HG03135 (cell line): ENCODE measurements at regions not wholly inside any gene's neighbourhood (a gene's known extent, or its start where the extent isn't known, plus 50 kb on each side); places are given as distances from the start of the nearest gene placed in this dataset.
"Not testable (repeated sequence)": the region's sequence is repeated elsewhere in the genome, so short reads cannot be mapped to it uniquely, and the experiment has no call there.

Experiments
- ATAC-seq: cut with Tn5 transposase; IDR thresholded peaks from one replicate; pipeline ENCODE4 v1.9.1; 2021; ENCODE audit warnings: mild to moderate bottlenecking, moderate library complexity; ENCODE audit not compliant: unreplicated experiment

DNA sequence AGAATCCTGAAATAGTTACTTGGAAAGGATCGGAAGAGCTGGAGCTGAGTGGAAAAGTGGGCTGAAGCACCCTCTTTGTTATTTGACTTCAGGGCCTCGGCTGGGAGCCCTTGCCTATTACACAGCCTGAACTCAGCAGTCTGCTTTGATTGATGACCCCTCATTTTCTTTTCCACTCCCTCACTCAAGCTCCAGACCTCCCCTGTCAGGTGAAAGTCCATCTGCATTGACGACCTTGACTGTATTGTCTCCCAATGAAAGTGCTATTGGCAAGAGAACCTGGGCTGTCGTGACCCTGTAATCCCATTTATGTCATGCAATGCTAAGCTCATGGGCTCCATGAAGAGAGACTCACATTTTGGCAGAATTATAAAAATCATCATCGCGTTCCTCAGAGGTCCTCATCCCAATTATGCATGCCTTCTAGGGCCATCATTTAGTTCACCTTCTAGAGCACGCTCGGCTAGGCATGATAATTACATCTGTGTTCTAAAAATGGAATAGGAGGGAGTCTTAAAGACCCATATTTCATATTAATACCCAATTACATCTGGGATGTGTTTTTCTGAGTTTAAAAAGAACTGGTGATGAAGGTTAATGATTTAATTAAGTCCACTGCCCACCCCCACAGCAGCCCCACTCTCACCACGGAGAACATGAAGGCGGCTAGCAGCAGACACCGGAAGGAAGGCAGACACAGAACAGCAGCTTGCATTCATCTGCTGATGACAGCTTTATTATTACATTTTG, 472.5 kb downstream of the PID1 start:
- ATAC-seq, result no peak

DNA sequence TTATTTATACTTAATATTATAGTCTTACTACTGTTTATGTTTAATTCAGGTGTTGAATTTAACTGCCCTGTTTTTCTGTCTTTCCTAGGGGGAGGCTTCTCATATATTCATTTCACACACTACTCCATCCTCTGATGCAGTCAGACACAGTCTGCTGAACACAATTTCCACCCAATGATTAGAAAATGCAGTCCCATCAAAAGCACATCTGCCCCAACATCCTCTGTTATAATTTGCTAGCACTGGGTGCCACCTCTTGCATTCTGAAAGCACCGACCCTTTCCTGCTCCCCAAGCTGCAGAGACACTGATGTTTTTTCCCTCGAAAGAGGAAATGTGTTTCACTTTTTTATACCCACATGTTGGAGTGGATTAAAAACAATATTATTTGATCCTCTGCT, 474.7 kb downstream of the PID1 start:
- ATAC-seq, result no peak

DNA sequence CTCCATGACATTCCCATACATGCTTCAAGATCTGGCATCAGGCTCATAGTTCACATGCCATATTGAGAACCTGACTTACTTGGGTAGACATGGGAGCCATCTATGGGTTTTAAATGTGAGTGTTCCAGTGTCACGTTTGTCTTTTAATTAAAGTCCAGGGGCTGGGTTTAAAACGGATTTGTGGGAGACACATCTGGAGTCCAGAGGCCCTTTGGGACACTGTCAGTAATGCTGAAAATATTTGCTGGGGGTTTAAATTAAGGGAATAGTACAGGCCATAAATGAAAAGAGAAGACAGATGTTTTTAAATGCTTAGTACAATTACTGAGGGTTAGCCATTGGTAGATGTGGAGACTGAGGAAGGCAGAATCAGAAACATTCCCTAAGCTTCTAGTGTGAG, 478.0 kb downstream of the PID1 start:
- no peak for ATAC-seq

DNA sequence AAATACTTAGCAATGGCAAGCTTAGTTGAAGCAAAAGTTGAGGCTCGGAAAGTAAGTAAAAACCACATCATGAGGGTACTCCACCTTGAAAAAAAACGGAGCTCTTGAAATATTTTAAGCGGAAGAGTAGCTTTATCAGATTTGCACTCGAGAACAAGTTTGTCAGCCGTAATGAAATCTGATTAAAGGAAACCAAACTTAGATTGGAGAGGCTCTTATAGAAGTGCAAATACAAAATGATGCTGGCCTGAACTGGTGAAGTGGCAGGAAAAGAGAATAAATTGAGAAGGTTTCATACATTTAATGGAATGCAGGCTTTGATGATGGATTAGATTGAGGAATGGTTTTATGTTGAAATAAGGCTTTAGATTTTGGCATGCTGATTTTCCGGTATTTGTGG, 484.2 kb downstream of the PID1 start:
- no peak for ATAC-seq

DNA sequence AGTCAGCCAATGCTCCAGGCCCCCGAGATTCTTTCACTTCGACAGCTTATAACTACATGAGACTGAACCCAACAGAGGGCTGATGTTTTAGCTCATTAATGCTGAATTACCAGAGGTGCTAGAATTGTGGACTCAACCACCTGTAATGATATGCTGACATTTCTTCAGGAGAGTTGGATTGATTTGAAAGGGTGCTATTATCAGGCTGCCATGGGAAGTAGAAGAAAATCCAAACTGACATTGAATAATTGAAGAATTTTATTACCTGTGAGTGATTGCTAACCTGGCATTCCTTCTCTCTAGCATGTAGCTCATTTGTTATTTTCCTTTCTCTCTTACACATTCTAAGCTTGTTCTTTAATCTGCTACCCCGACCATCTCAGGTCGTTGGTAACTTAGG, 488.8 kb downstream of the PID1 start:
- no peak for ATAC-seq

DNA sequence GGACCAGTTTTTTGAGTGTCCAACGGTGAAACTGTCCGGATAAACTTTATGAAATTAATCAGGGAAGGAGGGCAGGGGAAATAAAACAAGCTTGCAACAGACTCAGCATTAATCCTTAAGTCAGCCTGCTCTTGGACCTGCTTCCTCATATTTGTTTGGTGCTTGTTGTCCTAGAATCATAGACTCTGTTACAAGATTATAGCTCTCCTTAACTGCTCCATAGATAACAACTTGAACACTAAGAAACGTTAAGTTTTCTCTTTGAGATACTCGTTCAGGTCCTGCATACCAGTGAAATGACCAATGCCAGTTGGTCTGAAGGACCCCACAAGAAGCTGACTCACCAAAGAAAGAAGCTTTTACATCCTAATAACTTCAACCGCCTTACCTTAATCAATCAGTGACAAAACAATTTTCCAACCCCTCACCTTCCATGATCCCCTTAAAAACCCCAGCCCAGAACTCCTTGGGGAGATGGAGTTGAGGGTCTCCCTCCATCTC, 493.2 kb downstream of the PID1 start:
- no peak for ATAC-seq

DNA sequence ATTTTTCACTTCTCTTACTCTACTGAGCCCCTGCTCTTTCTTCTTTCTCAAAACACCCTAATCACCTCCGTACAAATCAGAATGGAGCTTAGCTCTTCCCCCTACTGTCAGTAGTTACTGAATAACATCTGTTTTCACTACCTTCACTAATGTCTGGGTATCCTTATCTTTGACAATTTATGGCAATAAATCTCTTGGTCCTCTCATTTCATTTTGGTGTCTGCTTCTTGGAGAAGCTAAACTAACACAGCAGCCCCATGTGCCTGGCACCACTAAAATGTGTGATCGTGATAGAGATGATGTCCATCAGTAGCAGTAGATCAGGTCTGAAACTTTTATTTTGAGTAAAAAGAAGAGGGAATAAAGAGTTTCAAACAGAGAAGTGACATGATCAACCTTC, 496.5 kb downstream of the PID1 start:
- no peak for ATAC-seq

DNA sequence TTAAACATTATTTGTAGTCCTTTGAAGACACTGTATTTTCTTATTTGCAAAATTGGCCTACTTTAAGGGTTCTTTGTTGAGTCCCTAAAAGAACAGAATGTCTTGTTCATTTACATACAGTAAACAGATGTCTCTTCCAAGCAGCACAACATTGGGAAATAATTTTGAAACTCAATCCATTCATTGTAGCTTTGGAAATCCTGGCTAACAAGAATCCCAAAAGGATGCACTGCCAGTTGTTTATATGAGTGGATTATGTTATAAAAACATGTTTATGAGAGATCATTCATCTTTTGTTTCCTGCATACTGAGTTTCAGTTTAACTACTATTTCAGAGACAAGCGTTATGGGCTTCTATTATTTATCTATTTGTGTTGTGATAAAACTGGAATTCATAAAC, 499.3 kb downstream of the PID1 start:
- ATAC-seq, result no peak

DNA sequence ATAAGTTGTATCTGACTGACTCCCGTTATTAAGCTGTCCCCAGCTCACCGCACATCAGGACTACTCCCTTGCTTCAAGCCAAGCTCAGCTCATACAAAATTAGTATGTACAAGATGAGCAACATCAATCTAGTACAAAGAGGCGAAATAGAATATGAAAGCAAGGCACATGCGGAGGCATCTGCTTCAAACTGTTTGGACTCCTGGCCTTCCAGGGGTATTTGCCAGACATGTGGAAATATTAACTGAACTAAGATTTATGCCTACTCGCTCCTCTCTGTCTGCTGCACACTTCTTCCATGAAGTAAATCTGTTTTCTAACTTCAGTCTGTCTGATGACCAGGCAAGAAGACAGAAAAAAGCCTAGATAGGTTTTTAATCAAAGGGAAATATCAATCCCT, 499.8 kb downstream of the PID1 start:
- ATAC-seq, result no peak

DNA sequence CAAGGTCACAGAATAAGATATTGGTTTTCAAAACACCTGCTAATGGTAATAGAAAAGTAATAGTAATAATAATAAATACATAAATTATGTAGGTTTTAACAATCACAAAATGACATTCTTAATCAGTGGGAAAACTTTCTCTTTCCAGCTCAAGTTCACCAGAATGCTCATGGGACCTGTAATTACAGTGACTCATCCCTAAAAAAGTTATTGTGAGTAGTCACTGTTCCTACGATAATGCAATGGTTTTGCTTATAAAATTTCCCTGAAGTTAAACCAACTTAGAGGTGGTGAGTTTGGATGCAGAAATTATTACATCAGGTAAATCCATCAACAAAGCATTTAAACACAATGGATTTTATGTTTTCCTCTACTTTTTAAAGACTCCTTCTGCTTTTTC, 502.3 kb downstream of the PID1 start:
- no peak for ATAC-seq

DNA sequence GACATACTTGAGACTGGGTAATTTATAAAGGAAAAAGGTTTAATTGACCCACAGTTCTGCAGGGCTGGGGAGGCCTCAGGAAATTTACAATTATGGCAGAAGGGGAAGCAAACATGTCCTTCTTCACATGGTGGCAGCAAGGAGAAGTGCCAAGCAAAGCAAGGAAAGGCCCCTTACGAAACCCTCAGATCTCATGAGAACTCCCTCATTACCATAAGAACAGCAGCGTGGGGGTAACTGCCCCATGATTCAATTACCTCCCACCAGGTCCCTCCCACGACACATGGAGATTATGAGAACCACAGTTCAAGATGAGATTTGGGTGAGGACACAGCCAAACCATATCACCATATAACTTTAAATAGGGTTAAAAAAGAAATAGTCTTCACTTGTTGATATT, 502.9 kb downstream of the PID1 start:
- ATAC-seq, result not testable (repeated sequence)

DNA sequence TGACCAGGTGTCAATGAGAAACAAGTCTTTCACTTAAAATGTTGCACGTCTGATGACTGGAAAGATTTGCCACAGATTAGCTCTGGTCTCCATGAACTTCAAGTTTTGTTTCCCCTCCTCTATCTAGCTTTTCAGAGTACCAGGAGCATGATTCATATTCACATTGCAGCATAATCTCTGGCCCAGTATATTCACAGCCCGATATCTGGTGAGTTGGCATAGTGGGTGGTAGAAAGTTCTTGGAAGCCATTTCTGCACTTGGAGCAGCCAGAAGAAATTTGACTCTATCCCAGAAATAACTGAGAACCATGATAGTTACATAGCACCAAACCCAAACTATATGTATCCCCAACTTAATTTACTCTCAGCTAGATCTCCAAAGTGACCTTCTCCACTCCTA, 503.9 kb downstream of the PID1 start:
- ATAC-seq, result no peak

DNA sequence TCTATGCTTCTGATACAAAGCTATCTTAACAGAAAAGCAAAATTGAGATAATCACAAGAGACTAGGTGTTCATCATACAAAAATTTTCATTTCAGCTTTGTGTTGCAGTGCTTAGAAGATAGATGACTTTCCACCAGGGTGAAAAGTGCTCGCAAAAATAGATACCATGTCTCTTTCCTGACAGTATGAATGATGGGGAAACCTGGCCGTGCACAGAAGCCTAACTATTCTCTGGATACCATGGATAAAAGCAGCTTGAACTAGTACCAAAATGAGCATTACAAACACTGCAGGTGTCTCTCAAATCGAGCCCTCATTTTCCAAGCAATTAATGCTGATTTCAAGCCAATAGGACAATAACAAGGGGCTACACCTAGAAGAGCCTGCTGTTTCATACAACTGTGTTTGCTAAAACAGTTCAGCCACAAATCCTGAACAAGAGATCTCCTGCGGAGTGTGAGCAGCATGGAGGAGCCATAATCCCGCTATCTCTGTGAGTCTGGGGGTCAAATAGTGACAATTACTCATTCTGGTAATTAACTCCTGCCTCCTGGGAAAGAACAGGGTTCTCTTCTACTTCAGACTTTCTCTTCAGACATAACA, 507.6 kb downstream of the PID1 start:
- ATAC-seq, result no peak

DNA sequence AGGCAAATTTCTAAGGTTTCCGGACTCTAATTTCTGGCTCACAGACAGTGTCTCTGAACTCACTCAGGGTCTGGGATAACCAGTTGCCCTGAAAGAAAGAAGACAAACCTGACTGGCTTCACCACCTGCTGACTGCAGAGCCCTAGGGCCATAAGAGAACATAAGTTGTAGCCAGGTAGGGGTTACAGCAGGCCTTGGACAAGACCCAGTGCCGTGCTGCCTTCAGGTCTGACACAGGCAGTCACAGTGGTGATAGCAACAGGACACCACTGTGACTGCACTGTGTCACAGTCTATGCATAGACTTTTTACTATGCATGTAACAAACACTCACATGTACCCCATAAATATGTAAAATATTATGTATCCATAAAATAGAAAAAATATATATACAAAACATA, 508.5 kb downstream of the PID1 start:
- no peak for ATAC-seq

DNA sequence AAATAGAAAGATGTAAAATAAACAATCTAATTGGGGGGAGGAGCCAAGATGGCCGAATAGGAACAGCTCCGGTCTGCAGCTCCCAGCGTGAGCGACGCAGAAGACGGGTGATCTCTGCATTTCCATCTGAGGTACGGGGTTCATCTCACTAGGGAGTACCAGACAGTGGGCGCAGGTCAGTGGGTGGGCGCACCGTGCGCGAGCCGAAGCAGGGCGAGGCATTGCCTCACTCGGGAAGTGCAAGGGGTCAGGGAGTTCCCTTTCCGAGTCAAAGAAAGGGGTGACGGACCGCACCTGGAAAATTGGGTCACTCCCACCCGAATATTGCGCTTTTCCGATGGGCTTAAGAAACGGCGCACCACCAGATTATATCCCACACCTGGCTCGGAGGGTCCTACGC, 515.4 kb downstream of the PID1 start:
- not testable (repeated sequence) for ATAC-seq

DNA sequence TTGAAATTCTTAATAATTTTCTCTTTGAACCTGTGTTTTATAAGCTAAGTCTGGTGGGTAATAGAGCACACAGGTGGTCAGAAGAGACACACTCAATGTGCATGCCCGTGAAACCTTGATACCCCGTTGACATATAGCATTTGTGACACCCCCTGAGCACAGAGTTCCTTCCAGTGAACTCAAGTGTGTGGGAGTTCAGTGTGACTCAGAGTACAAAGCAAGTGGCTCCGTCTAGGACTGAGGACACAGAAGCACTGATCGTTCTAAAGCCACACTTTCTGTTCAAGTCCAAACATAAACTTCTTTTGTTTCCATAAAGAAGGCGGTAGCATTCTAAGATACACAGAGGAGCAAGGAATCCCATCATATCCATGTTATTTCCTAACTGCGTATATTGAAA, 523.6 kb downstream of the PID1 start:
- ATAC-seq, result no peak

DNA sequence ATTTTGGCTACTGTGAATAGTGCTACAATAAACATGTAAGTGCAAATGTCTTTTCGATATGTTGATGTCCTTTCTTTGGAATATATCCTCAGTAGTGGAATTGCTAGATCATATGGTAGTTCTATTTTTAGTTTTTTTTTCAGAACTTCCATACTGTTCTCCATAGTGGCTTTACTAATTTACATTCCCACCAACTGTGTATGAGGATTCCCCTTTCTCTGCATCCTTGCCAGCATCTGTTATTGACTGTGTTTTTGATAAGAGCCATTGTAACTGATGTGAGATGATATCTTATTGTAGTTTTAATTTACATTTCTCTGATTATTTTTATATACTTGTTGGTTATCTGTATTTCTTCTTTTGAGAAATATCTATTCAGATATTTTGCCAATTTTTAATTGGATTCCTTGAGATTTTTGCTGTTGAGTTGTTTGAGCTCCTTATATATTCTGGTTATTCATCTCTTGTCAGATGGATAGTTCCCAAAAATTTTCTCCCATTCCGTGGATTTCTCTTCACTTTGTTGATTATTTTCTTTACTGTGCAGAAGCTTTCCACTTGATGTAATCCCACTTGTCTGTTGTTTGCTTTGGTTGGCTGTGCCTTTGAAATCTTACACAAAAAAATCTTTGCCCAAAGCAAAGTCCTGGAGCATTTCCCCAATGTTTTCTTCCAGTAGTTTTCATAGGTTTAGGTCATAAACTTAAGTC, 532.3 kb downstream of the PID1 start:
- no peak for ATAC-seq

DNA sequence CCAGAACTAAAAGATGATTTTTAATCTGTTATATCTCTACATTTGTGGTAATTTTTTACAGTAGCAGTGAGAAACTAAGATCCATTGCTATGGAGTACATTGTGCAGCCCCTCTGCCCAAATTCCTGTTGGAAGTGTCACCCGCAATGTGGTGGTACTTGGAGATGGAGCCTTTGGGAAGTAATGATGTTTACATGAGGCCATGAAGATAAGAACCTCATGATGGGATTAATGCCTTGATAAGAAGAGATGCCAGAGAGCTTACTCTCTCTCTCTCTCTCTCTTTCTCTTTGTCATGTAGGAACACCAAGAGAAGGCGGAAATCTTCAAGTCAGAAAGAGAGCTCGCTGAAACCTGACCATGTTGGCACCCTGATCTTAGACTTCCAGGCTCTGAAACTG, 535.4 kb downstream of the PID1 start:
- no peak for ATAC-seq

DNA sequence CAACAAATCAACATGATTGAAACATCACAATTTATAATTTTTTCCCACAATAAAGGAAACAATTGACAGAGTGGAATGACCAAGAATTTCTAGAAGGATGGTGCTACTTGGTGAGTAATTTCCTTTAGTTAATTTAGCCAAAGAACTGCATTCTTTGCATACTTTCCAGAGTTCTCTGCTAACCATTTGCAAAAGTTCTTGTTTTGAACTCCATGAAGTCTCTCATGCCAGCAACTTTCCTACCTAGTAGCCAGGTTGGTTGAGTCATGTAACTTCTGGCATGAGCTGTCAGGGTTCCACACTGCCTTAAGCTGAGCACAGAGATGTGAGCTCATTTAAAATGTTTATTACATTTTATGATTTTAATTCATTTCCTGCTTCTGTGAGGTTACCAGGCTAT, 539.6 kb downstream of the PID1 start:
- no peak for ATAC-seq

DNA sequence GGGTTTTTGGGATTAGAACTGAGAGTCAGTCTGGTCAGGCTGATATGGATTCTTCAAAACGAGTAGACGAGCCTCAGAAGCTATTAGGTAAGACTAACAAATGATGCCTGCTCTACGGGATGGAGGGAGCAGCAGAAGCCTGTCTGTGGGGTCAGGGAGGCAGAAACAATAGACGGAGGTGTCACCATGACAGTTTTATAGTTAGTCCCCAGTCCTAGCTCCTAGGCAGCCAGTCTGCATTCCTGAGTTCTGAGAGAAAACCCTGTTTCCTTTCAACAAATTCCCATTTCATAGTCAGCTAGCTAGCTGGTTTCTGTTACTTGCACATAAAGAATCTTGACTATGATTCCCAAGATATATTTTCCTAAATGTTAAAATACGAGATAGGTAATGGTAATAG, 542.1 kb downstream of the PID1 start:
- ATAC-seq, result no peak

DNA sequence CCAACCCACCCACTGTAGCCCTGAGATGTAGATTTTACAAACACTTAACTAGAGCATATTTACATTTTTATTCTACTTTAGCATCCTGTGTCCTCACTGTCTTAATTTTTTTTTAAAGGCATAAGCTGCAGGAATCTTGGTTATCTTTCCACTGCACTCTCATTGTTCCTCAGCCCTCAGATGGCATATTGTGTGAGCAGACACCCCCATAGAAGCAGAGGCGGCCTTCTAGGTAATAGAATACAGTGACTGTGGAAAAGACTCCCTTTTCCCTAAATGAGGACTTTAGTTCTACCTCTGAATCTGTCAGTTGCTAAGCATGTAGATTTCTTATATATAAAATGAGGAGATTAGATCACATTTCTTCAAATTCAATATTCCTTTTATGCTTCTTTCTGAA, 543.5 kb upstream of the SPHKAP start:
- no peak for ATAC-seq

DNA sequence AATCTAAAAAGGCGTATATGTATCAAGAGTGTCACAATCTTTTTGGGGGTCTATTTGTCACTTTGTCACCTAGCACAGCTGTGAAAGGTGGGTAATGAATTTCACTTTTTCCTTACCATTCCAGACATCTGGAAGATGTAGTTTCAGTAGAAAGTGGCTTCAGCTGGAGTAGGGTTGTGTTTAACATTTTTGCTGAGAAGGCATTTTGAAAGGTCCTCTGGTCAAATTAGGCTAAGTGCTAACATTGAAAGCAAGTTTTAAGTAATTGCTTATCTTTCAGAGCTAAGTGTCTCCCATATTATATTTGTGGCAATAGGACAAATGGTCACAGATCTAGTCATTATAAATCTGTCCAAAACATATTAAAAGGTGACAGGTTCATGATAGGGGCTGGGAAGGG, 542.1 kb upstream of the SPHKAP start:
- no peak for ATAC-seq
